NT2/D1 (cell line): ENCODE measurements at regions not wholly inside any gene's neighbourhood (a gene's known extent, or its start where the extent isn't known, plus 50 kb on each side); places are given as distances from the start of the nearest gene placed in this dataset.

Source experiments
- DNase-seq: peaks from one replicate; pipeline ENCODE4 v3.0.0-alpha.2; 2011; ENCODE audit warnings: low read depth, low spot score
- H3K27me3 ChIP-seq: 2 replicates; pipeline ENCODE4 v1.6.0; 2011; ENCODE audit warnings: mild to moderate bottlenecking; ENCODE audit not compliant: insufficient read length, insufficient read depth
- H3K36me3 ChIP-seq: 2 replicates; pipeline ENCODE4 v1.6.1; 2011; ENCODE audit warnings: mild to moderate bottlenecking, low read length, mixed read lengths; ENCODE audit not compliant: insufficient read depth, insufficient read length
- H3K4me1 ChIP-seq: 2 replicates; pipeline ENCODE4 v1.5.1; 2011; ENCODE audit not compliant: insufficient read depth, insufficient read length
- H3K4me3 ChIP-seq: 2 replicates; pipeline ENCODE4 v1.5.1; 2011; ENCODE audit warnings: low read depth; ENCODE audit not compliant: insufficient read length
- H3K9ac ChIP-seq: 2 replicates; pipeline ENCODE4 v1.6.0; 2011; ENCODE audit warnings: low read depth; ENCODE audit not compliant: insufficient read length
- H3K9me3 ChIP-seq: 2 replicates; pipeline ENCODE4 v1.5.1; 2011; ENCODE audit warnings: mild to moderate bottlenecking, low read length; ENCODE audit not compliant: insufficient read depth
- SUZ12 ChIP-seq: IDR thresholded peaks from 2 replicates; pipeline ENCODE4 v1.6.1; 2011; ENCODE audit not compliant: insufficient read length, insufficient read depth; ENCODE audit errors: extremely low read depth
- YY1 ChIP-seq: IDR thresholded peaks from 2 replicates; pipeline ENCODE4 v1.6.1; 2011; ENCODE audit not compliant: insufficient read length, insufficient read depth
- ZNF274 ChIP-seq: IDR thresholded peaks from 2 replicates; pipeline ENCODE4 v1.6.1; 2011; ENCODE audit warnings: mild to moderate bottlenecking, low read depth, low read length

DNA sequence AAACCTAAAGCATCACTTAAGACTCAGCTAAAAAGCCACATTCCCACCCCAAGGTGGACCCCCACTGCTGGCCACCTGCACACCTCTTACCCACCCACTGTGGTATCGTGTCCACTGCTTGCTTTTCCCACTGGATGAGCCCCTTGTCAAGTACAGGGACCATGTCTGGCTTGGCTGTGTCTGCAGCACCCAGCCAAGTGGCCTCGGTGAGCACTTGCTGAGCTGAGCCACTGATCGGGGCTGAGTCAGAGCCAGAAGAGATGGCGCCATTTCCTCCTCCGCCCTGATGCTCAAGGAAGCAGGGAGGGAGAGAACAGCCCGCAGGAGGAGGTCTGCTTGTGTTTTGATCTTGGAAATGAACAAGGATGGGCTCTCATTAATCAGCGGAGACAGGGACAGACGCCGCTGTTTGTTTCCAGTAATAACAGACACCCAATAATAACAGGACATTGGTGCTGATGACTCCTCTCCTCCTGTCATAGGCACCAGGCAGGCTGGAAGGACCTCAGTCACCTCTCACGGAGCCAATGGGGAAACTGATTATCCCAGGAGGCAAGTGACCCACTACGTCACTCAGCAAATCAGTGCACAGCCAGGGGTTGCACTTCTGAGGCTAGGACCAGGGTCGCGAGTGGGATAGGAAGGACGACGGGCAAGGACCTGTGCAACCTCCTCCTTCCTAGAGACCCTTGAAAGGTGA is 85.2 kb upstream of the RTL6 start:
- no peak for TF ChIP-seq ZNF274
- TF ChIP-seq SUZ12: no peak
- no peak for TF ChIP-seq YY1
- H3K4me1 ChIP-seq: peaks cover 1% of the 10 kb centered on the region
- no peaks in the 10 kb centered on the region for H3K9me3 ChIP-seq
- no peak for DNase-seq
- H3K27me3 ChIP-seq: no peaks in the 10 kb centered on the region
- H3K36me3 ChIP-seq: no peaks in the 10 kb centered on the region
- H3K4me3 ChIP-seq: no peak overlapping the region
- H3K9ac ChIP-seq: no peak overlapping the region

DNA sequence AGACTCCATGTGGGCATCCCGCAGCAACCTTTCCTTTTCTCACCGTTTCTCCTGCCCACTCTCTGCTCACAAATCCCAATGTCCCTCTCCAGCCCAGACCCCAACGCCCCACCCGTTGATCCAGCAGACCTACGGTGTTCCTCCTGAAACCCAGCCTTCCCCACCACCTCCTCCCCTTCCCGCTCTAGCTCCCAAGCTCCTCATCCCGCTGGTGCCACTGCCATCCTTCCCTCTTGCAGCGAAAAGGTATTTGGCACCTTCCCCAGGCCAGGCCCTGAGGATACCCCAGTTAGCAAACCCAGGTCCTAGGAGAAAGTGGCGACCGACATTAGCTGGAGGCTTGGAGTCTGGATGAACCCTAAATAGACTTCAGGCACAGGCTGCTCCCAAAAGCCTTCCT is 84.0 kb upstream of the RTL6 start:
- H3K9ac ChIP-seq: no peak overlapping the region
- no peaks in the 10 kb centered on the region for H3K9me3 ChIP-seq
- no peaks in the 10 kb centered on the region for H3K36me3 ChIP-seq
- no peak overlapping the region for H3K4me3 ChIP-seq
- peaks cover 2% of the 10 kb centered on the region for H3K4me1 ChIP-seq
- no peaks in the 10 kb centered on the region for H3K27me3 ChIP-seq
- TF ChIP-seq YY1: no peak
- TF ChIP-seq ZNF274: no peak
- TF ChIP-seq SUZ12: no peak
- DNase-seq: no peak

- no peak for DNase-seq
- Histone ChIP-seq H3K4me1 (peaks cover 2% of the 10 kb centered on the region), H3K27me3 (peaks cover 7% of the 10 kb centered on the region), H3K36me3 (no peaks in the 10 kb centered on the region), H3K9me3 (no peaks in the 10 kb centered on the region), H3K4me3 (no peak overlapping the region), H3K9ac (no peak overlapping the region)
- TF ChIP-seq ZNF274 (no peak), SUZ12 (no peak), YY1 (no peak)
These were observed 83.0 kb upstream of the RTL6 start for GRCh38 chr22:44581096-44581435.

- Histone ChIP-seq H3K4me1 (peaks cover 2% of the 10 kb centered on the region), H3K27me3 (peaks cover 14% of the 10 kb centered on the region), H3K36me3 (no peaks in the 10 kb centered on the region), H3K9me3 (no peaks in the 10 kb centered on the region), H3K9ac (no peak overlapping the region), H3K4me3 (no peak overlapping the region)
- no peak for DNase-seq
- TF ChIP-seq ZNF274: no peak
- no peak for TF ChIP-seq SUZ12
- no peak for TF ChIP-seq YY1
These were observed 82.4 kb upstream of the RTL6 start for GRCh38 chr22:44580176-44581095.

DNA sequence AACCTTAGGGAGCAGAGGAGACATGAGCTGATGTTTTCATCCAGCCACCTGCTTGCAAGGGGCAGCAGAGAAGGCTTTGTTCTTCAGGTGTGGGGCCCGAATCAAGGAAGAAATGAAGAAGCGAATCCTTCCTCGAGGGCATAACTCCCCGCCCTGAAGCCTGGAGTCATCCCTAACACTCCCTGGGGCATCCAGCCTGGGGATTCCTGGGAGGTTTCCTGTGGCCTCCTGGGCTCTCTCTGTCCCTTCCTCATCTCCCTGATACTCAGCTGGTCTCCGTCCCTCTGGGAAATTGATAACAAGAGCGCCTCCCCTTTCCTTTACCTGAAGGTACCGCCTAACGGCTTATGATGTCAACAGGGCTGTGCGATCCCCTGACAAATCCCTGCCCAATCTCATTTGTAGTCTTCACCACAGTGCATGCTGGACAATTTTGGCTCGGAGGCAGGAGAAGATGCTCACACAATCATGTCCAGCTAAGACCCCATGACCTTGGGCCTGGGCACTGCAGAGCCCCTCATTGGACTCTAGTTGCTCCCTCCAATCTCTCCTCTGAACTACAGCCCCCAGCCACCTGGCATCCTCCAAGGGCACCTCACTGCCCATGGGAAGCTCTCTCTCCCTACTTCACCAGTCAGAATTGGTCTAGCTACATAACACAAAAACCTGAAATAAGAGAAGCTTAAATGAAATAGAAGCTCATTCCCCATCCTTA is 80.6 kb upstream of the RTL6 start:
- Histone ChIP-seq H3K4me1 (peaks cover 5% of the 10 kb centered on the region), H3K27me3 (peaks cover 17% of the 10 kb centered on the region), H3K4me3 (no peak overlapping the region), H3K36me3 (no peaks in the 10 kb centered on the region), H3K9ac (no peak overlapping the region), H3K9me3 (no peaks in the 10 kb centered on the region)
- no peak for TF ChIP-seq YY1
- no peak for TF ChIP-seq SUZ12
- no peak for TF ChIP-seq ZNF274
- no peak for DNase-seq

- Histone ChIP-seq H3K9ac (no peak overlapping the region), H3K27me3 (peaks cover 17% of the 10 kb centered on the region), H3K9me3 (no peaks in the 10 kb centered on the region), H3K36me3 (no peaks in the 10 kb centered on the region), H3K4me1 (peaks cover 5% of the 10 kb centered on the region), H3K4me3 (no peak overlapping the region)
- DNase-seq: no peak
- TF ChIP-seq SUZ12 (no peak), YY1 (no peak), ZNF274 (no peak)
These were observed 80.1 kb upstream of the RTL6 start for GRCh38 chr22:44578110-44578457.
